Immature natural killer cell (primary cell): ENCODE measurements at regions not wholly inside any gene's neighbourhood (a gene's known extent, or its start where the extent isn't known, plus 50 kb on each side); places are given as distances from the start of the nearest gene placed in this dataset.
"Not testable (repeated sequence)": the region's sequence is repeated elsewhere in the genome, so short reads cannot be mapped to it uniquely, and the experiment has no call there.

ENCODE experiments used
- DNase-seq, 3 donors: peaks; one replicate each; pipeline ENCODE4 v3.0.0; 2022; ENCODE audit warnings: mixed read lengths in 1 of 3
- H3K27ac Mint-ChIP-seq, 6 donors: one replicate each; pipeline ENCODE4 v1.8.0; 2020; ENCODE audit warnings: mixed read lengths in 6 of 6, mild to moderate bottlenecking in 5 of 6, inconsistent platforms in 4 of 6, moderate library complexity in 3 of 6
- H3K27me3 Mint-ChIP-seq, 3 donors: one replicate each; pipeline ENCODE4 v1.8.0; 2020 to 2021; ENCODE audit warnings: low read depth in 3 of 3, mild to moderate bottlenecking in 3 of 3, mixed read lengths in 3 of 3, moderate library complexity in 3 of 3, inconsistent platforms in 1 of 3
- H3K36me3 Mint-ChIP-seq, 3 donors: one replicate each; pipeline ENCODE4 v1.8.0; 2020; ENCODE audit warnings: mixed read lengths in 3 of 3, inconsistent platforms in 2 of 3, mild to moderate bottlenecking in 2 of 3
- H3K4me1 Mint-ChIP-seq, 2 donors: one replicate each; pipeline ENCODE4 v1.8.0; 2020; ENCODE audit warnings: inconsistent platforms in 2 of 2, mild to moderate bottlenecking in 2 of 2, mixed read lengths in 2 of 2, moderate library complexity in 1 of 2
- H3K4me3 Mint-ChIP-seq, 5 donors: one replicate each; pipeline ENCODE4 v1.8.0; 2020; ENCODE audit warnings: mild to moderate bottlenecking in 5 of 5, mixed read lengths in 5 of 5, inconsistent platforms in 3 of 5, moderate library complexity in 3 of 5
- H3K9me3 Mint-ChIP-seq, 6 donors: one replicate each; pipeline ENCODE4 v1.8.0; 2020; ENCODE audit warnings: mild to moderate bottlenecking in 6 of 6, mixed read lengths in 6 of 6, inconsistent platforms in 4 of 6, moderate library complexity in 3 of 6

DNA sequence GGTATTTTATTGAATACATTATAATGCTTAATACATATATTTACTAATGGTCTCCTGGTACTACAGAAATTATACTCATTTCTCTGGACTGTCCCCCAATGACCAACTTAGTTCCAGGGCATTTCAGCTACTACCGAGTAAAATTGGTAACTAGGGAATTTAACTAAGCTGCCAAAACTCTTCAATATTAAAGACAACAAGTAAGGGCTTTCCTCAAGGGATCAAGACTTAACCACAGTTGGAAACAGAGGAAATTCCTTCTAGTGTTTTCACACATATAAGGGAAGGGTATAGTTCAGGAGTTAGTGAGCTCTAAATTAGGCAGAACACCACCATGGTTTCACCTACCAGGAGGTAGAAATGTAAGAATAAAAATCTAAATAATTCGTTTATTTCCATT, 357.4 kb downstream of the TBL1XR1 start:
- DNase-seq = no peak
- Mint-ChIP-seq H3K27ac (no peak overlapping the region), H3K4me1 (no peaks in the 10 kb centered on the region), H3K9me3 (peaks cover 0 to 4% (median 0%) of the 10 kb centered on the region in 6 donors), H3K4me3 (no peak overlapping the region), H3K27me3 (peaks cover 0 to 4% (median 0%) of the 10 kb centered on the region in 3 donors), H3K36me3 (no peaks in the 10 kb centered on the region)

DNA sequence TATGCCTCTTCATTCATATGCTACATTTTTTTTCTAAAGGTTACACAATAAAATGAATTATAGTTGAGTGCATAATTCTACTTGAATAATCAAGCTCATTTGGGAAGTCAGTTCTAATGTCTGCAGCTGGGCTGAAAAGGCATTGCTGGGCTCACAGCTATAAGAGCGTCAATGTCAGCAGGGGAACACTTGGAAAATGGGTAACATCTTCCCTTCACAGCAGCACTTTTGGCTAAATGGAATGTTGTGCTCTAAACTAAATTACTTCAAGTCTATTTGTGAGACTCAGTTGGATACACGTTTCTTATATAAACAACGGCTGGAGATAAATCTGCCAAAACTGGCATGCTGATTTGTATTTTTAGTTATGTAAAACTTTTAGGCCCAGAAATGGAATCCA, 357.8 kb downstream of the TBL1XR1 start:
- Mint-ChIP-seq H3K4me1 (no peaks in the 10 kb centered on the region), H3K36me3 (no peaks in the 10 kb centered on the region), H3K4me3 (no peak overlapping the region), H3K9me3 (peaks cover 0 to 4% (median 0%) of the 10 kb centered on the region in 6 donors), H3K27me3 (peaks cover 0 to 4% (median 0%) of the 10 kb centered on the region in 3 donors), H3K27ac (no peak overlapping the region)
- DNase-seq = no peak

DNA sequence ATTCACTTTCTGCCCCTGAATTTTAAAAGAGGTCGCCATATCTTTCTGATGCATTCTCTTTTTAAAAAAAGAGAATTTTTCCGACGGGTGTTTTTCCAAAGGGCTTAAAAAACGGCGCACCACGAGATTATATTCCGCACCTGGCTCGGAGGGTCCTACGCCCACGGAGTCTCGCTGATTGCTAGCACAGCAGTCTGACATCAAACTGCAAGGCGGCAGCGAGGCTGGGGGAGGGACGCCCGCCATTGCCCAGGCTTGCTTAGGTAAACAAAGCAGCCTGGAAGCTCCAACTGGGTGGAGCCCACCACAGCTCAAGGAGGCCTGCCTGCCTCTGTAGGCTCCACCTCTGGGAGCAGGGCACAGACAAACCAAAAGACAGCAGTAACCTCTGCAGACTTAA, 370.0 kb downstream of the TBL1XR1 start:
- H3K27ac Mint-ChIP-seq, H3K36me3 Mint-ChIP-seq, DNase-seq, H3K4me3 Mint-ChIP-seq, H3K4me1 Mint-ChIP-seq, H3K27me3 Mint-ChIP-seq: not testable (repeated sequence)
- H3K9me3 Mint-ChIP-seq = peaks cover 2 to 15% (median 5%) of the 10 kb centered on the region in 6 donors

DNA sequence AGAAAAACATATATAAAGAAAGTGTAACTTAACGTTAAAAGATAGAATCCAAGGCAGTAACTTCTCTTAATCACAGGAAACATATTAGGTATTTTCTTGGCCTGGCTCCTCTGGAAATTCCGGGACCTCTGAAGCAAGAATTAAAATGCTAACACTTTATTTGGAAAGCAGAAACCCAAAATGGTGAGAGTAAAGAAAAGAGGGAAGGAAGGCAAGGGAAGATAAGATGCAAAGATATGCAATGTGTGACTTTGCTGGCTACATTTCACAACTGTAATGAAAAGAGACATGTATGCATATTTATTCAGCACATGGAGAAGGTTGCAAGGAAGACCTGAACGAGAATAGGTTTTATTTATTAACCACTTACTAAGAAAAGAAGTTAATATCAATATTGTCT, 372.5 kb downstream of the TBL1XR1 start:
- DNase-seq = no peak
- Mint-ChIP-seq H3K4me3 (no peak overlapping the region), H3K27me3 (peaks cover 0 to 3% (median 2%) of the 10 kb centered on the region in 3 donors), H3K4me1 (no peaks in the 10 kb centered on the region), H3K9me3 (peaks cover 2 to 15% (median 5%) of the 10 kb centered on the region in 6 donors), H3K36me3 (no peaks in the 10 kb centered on the region), H3K27ac (no peak overlapping the region)

DNA sequence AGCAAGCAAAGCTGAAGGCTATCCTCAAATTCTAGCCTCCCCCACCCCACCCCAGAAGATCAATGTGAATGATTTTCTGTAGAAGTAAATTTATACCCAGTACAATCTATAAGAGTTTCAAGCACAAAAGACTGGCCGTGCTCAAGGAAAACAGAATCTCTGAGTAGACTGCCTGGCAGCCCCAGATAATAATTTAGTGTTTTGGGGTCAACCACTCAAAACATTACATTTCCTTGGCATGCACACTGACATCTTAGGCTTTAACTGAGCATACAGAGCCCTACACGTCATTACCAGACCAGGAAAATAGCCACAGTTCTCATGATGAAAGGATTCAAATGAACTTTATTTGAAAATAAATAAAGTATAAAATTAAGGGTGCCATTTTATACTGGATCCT, 376.5 kb downstream of the TBL1XR1 start:
- no peaks in the 10 kb centered on the region for H3K36me3 Mint-ChIP-seq
- peaks cover 0 to 4% (median 0%) of the 10 kb centered on the region in 3 donors for H3K27me3 Mint-ChIP-seq
- no peaks in the 10 kb centered on the region for H3K4me1 Mint-ChIP-seq
- peaks cover 0 to 11% (median 2%) of the 10 kb centered on the region in 6 donors for H3K9me3 Mint-ChIP-seq
- H3K4me3 Mint-ChIP-seq = no peak overlapping the region
- no peak overlapping the region for H3K27ac Mint-ChIP-seq
- DNase-seq = no peak

DNA sequence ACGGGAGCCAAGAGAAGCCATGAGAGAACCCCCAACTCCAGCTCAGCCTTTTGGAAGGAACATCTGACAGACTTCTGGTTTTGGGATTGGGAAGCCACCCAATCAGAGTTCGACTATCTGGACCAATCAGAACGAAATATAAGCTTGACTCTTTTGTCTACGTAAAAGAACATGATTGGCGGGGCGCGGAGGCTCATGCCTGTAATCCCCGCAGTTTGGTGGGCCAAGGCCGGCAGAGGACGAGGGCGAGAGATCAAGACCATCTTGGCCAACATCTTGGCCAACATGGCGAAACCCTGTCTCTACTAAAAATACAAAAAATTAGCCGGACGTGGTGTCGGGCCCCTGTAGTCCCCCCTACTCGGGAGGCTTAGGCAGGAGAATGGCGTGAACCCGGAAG, 380.3 kb downstream of the TBL1XR1 start:
- H3K36me3 Mint-ChIP-seq = no peaks in the 10 kb centered on the region
- DNase-seq = no peak
- peaks cover 0 to 10% (median 0%) of the 10 kb centered on the region in 6 donors for H3K9me3 Mint-ChIP-seq
- no peak overlapping the region for H3K4me3 Mint-ChIP-seq
- H3K27me3 Mint-ChIP-seq = peaks cover 0 to 4% (median 0%) of the 10 kb centered on the region in 3 donors
- H3K27ac Mint-ChIP-seq = no peak overlapping the region
- no peaks in the 10 kb centered on the region for H3K4me1 Mint-ChIP-seq

DNA sequence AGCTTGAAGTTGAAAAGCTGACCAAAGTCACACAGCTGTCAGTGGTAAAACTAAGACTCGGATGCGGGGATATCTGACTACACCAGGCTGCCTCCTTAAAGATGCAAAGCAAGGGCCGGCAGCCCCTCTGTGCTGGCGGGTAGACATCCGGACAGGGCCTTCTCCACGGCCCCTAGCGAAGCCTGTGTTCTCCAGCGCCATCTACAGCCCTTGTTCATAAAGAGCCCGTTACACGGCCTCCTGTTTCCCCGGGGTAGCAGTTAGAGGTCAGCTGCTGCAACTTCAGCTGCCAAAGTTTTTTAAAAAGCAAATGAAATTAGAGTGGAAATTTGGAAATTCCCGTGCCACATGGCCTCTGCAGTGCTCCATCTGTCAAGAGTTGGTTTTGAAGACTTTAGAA, 383.0 kb downstream of the TBL1XR1 start:
- H3K4me1 Mint-ChIP-seq = no peaks in the 10 kb centered on the region
- no peaks in the 10 kb centered on the region for H3K36me3 Mint-ChIP-seq
- H3K27ac Mint-ChIP-seq = no peak overlapping the region
- H3K9me3 Mint-ChIP-seq = peaks cover 0 to 10% (median under 1%) of the 10 kb centered on the region in 6 donors
- H3K27me3 Mint-ChIP-seq = peaks cover 0 to 3% (median 0%) of the 10 kb centered on the region in 3 donors
- H3K4me3 Mint-ChIP-seq = no peak overlapping the region
- no peak for DNase-seq

DNA sequence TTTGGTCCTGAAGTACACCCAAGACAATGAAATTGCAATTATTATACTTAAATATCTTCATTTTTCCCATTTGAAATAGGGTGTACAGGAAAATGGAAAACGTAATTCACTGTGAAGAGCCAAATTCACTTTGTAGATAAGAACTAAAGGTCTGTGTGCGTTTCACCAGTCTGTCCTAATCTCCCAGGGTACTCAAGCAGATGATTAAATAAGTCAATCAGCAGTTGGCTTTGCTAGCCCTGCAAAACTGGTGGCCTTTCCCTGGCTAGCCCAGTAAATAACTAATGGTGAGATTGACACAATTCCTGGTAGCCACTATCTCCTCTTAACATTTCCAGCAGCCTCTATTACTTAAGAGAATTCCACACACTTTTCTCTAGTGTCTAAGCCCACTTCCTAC, 389.3 kb downstream of the TBL1XR1 start:
- Mint-ChIP-seq H3K27me3 (peaks cover 0 to 2% (median 2%) of the 10 kb centered on the region in 3 donors), H3K4me1 (no peaks in the 10 kb centered on the region), H3K9me3 (peaks cover 0 to 3% (median under 1%) of the 10 kb centered on the region in 6 donors), H3K27ac (no peak overlapping the region), H3K36me3 (no peaks in the 10 kb centered on the region), H3K4me3 (no peak overlapping the region)
- DNase-seq = no peak

DNA sequence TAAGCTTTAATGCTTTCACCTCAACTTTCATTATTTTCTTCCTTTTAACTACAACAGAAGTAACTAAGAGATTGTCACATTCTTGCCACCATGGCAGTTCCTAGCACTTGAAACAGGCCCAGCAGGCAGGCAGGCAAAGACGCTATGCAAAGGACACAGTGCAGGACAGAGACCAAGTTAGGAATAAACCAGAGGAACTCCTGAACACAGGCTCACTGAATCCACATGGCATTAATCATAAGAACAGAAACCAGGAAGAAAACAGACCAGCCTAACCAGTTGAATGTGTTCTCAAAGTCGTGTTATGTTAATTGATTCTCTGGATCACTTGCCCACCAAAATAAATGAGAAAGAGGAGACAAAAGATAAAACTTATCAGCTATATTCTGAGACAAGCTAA, 397.6 kb downstream of the TBL1XR1 start:
- Mint-ChIP-seq H3K36me3 (no peaks in the 10 kb centered on the region), H3K27me3 (peaks cover 0 to 2% (median 0%) of the 10 kb centered on the region in 3 donors), H3K4me1 (no peaks in the 10 kb centered on the region), H3K4me3 (no peak overlapping the region), H3K27ac (no peak overlapping the region), H3K9me3 (peaks cover 0 to 23% (median under 1%) of the 10 kb centered on the region in 6 donors)
- DNase-seq = no peak

DNA sequence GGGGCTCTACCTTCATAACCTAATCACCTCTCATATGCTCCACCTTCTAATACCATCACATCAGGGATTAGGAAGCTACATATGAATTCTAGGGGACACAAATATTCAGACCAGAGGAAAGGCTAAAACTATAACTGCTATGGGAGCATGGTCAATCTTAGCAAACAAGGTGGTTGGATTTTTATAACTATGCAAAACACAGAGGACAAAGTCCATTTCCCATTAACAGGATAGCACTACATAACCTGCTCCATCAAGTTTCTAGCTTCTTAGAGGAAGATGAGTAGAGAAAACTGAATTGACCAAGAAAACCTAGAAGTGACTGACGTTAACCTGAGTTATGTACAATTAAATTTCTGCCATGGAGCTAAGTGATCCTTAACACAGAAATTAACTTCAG, 398.6 kb downstream of the TBL1XR1 start:
- peaks cover 0 to 2% (median 0%) of the 10 kb centered on the region in 3 donors for H3K27me3 Mint-ChIP-seq
- DNase-seq = no peak
- no peak overlapping the region for H3K4me3 Mint-ChIP-seq
- H3K27ac Mint-ChIP-seq = no peak overlapping the region
- no peaks in the 10 kb centered on the region for H3K4me1 Mint-ChIP-seq
- H3K9me3 Mint-ChIP-seq = peaks cover 0 to 23% (median under 1%) of the 10 kb centered on the region in 6 donors
- H3K36me3 Mint-ChIP-seq = no peaks in the 10 kb centered on the region

DNA sequence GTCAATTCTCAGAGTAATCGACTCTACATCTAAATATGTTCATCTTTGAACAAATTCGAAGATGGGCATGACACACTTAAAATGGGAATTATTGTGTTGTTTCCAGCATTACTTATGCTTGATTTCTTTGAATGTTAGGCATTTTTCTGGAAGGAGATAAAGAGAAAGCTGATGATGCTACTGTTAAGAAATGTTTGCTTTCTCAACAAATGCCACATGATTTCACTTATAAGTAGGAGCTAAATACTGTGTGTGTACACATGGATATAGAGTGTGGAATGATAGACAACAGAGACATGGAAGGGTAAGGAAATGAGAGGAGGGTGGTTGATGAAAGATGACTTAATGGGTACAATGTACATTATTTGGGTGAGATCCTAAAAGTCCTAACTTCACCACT, 400.9 kb downstream of the TBL1XR1 start:
- no peak for DNase-seq

DNA sequence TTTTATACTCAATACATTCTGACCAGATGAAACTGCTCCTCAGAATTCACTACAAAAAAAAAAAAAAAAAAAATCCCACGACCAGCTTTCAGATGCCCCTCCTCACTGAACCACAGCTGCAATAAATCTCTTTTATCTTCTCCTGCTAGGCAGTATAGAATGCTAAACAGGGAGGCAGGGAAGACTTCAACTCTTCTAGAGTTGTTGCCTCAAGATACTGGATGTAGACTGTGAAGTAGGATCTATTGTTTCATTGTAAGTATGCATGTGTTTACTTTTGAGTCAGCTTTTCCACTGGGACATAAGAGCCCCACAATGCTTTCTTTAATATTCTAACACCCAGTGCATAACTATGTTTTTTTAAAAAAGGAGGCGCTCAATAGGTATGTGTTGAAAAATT, 401.4 kb downstream of the TBL1XR1 start:
- H3K4me3 Mint-ChIP-seq = no peak overlapping the region
- H3K9me3 Mint-ChIP-seq = peaks cover 0 to 19% (median 0%) of the 10 kb centered on the region in 6 donors
- H3K27ac Mint-ChIP-seq = no peak overlapping the region
- no peak for DNase-seq
- peaks cover 0 to 2% (median 0%) of the 10 kb centered on the region in 3 donors for H3K27me3 Mint-ChIP-seq
- no peaks in the 10 kb centered on the region for H3K36me3 Mint-ChIP-seq
- H3K4me1 Mint-ChIP-seq = no peaks in the 10 kb centered on the region

More for the DNA sequence above, 400.9 kb downstream of the TBL1XR1 start:
- H3K36me3 Mint-ChIP-seq = no peaks in the 10 kb centered on the region
- no peaks in the 10 kb centered on the region for H3K4me1 Mint-ChIP-seq
- no peak overlapping the region for H3K4me3 Mint-ChIP-seq
- H3K9me3 Mint-ChIP-seq = peaks cover 0 to 23% (median under 1%) of the 10 kb centered on the region in 6 donors
- no peak overlapping the region for H3K27ac Mint-ChIP-seq
- peaks cover 0 to 2% (median 0%) of the 10 kb centered on the region in 3 donors for H3K27me3 Mint-ChIP-seq

DNA sequence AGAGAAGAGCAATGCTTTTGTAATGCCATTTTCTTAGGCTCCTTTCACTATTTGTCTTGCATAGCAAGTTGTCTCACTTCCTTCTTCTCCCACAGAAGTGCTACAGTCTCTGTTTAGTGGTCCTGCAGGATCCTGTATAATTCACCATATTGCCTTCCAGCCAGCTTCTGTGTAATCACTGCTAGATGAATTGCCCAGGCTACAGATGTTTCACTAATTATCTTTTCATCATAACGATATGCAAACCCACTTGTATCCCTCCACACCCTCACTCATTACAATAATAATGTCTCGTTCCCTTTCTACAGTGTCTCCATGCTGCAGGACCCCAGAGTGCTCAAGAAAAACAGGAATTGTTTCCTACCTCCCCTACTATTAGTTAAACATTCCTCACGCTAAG, 402.9 kb downstream of the TBL1XR1 start:
- no peak for DNase-seq
- Mint-ChIP-seq H3K4me1 (no peaks in the 10 kb centered on the region), H3K36me3 (no peaks in the 10 kb centered on the region), H3K9me3 (peaks cover 0 to 5% (median 0%) of the 10 kb centered on the region in 6 donors), H3K27ac (no peak overlapping the region), H3K27me3 (peaks cover 0 to 4% (median 0%) of the 10 kb centered on the region in 3 donors), H3K4me3 (no peak overlapping the region)

DNA sequence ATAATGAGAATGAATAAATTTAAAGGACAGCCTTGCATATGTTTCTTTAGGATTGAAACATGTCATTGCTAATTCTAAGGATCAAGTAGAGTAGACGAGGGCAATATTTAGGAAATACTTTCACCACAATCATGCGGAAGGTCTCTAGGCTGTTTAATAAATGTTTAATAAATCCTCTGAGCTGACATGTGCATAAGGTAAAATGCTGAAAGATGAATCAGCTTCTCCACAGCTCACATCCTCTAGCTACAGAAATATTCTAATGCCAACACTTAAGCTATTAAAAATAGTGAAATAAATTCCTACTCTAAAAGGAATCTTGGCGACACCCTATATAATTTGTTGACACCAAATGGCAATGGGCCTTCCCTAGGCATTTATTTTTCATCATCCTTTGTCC, 407.3 kb downstream of the TBL1XR1 start:
- H3K9me3 Mint-ChIP-seq = peaks cover 0 to 6% (median 0%) of the 10 kb centered on the region in 6 donors
- no peak for DNase-seq
- H3K27ac Mint-ChIP-seq = no peak overlapping the region
- peaks cover 0 to 5% (median 2%) of the 10 kb centered on the region in 3 donors for H3K27me3 Mint-ChIP-seq
- H3K36me3 Mint-ChIP-seq = no peaks in the 10 kb centered on the region
- no peak overlapping the region for H3K4me3 Mint-ChIP-seq
- H3K4me1 Mint-ChIP-seq = no peaks in the 10 kb centered on the region

DNA sequence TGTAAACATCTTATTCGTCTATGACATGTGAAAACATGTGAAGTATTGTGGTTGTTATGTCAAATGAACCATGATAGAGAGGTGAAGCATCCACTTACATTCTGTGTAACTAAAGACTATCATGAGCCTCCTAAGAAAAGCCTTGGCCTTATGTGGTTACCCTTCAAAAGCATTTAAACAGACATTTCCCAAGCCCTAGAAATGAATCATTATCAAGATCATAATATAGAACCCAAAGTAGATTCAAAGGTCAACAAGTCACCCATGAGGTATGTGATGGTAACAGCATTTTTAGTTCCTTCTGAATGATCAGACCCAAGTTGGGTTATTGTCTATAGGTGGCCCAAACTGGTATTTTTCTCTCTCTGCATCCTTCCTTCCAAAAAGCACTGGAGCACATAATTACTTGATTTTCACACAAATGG, 408.0 kb downstream of the TBL1XR1 start:
- no peak overlapping the region for H3K27ac Mint-ChIP-seq
- DNase-seq = no peak
- peaks cover 0 to 6% (median 0%) of the 10 kb centered on the region in 6 donors for H3K9me3 Mint-ChIP-seq
- H3K4me3 Mint-ChIP-seq = no peak overlapping the region
- peaks cover 0 to 5% (median 4%) of the 10 kb centered on the region in 3 donors for H3K27me3 Mint-ChIP-seq
- no peaks in the 10 kb centered on the region for H3K36me3 Mint-ChIP-seq
- H3K4me1 Mint-ChIP-seq = no peaks in the 10 kb centered on the region
